OCI-LY7 (cell line): ENCODE measurements at regions not wholly inside any gene's neighbourhood (a gene's known extent, or its start where the extent isn't known, plus 50 kb on each side); places are given as distances from the start of the nearest gene placed in this dataset.

ENCODE experiments used
- CTCF ChIP-seq: fragments of 200-600 bp; sonication (generic); conservative IDR thresholded peaks from 2 replicates; pipeline ENCODE4 v1.5.1; 2014; ENCODE audit warnings: mild to moderate bottlenecking, antibody characterized with exemption, low read length, moderate library complexity, mixed read lengths
- EZH2phosphoT487 ChIP-seq: fragments of 200-600 bp; sonication (generic); IDR thresholded peaks from 2 replicates; pipeline ENCODE4 v1.6.1; 2018; ENCODE audit warnings: low read depth, borderline replicate concordance, mild to moderate bottlenecking, mixed run types, antibody characterized with exemption, low read length, moderate library complexity, mixed read lengths

- TF ChIP-seq CTCF (no peak), EZH2phosphoT487 (no peak)
These were observed 320.6 kb downstream of the ETAA1 start for GRCh38 chr2:67717692-67718091.
